K562 (cell line): ENCODE measurements at regions not wholly inside any gene's neighbourhood (a gene's known extent, or its start where the extent isn't known, plus 50 kb on each side); places are given as distances from the start of the nearest gene placed in this dataset.
"Not testable (repeated sequence)": the region's sequence is repeated elsewhere in the genome, so short reads cannot be mapped to it uniquely, and the experiment has no call there.

Experiments used
- ATAC-seq: fragments of 200-7000 bp; cut with Tn5 transposase; 3 replicates; pipeline ENCODE4 v1.9.1; 2020; ENCODE audit warnings: moderate library complexity
- BruUV-seq: library from RNA; stranded (reverse); fragments of 400-500 nt; replicated peaks from 2 replicates; lab custom pipeline; 2021; lab: Mats Ljungman, UMichigan
- CTCF ChIA-PET: fragments of 300-600 bp; formaldehyde crosslinking; extraction: SDS; loops from one replicate; lab custom pipeline; 2021; ENCODE audit warnings: low intra/inter-chr PET ratio; lab: Yijun Ruan, JAX
- POLR2A ChIA-PET: fragments of 300-600, 350-650 bp; sonication (Branson Sonifier 250); formaldehyde crosslinking; extraction: SDS; loops from one replicate; lab custom pipeline; 2021; ENCODE audit warnings: antibody characterized with exemption, inconsistent platforms; lab: Yijun Ruan, JAX
- DNase-seq, 4 experiments: peaks; one replicate each; pipeline versions ENCODE4 v3.0.0 to v3.0.0-alpha.2; 2011 to 2018; ENCODE audit warnings: low spot score in 3 of 4, mixed read lengths in 3 of 4; ENCODE audit errors: extremely low read depth in 1 of 4
- FAIRE-seq: peaks from 2 replicates; lab custom pipeline; 2011; peaks lifted over from hg19 to GRCh38; lab: Jason Lieb, UNC
- H2AFZ ChIP-seq: 2 replicates; pipeline ENCODE4 v1.6.0; 2011; ENCODE audit warnings: low read depth, low read length, control low read depth, inconsistent platforms
- H3K27ac ChIP-seq: fragments of 200-600 bp; 3 replicates; pipeline ENCODE4 v1.8.0; 2011; ENCODE audit warnings: low read depth, mild to moderate bottlenecking, control low read depth, inconsistent platforms, low read length, moderate library complexity, mixed read lengths; ENCODE audit errors: extremely low read depth
- H3K27me3 ChIP-seq, 2 experiments: fragments of 300-600 bp in 1 of 2; 2 replicates in 1 of 2; 3 replicates in 1 of 2; pipeline versions ENCODE4 v1.6.0 to v1.8.0; 2011; ENCODE audit warnings: inconsistent platforms in 2 of 2, low read length in 2 of 2, mild to moderate bottlenecking in 1 of 2, mixed read lengths in 1 of 2, moderate library complexity in 1 of 2; ENCODE audit not compliant: control insufficient read depth in 2 of 2, insufficient read depth in 2 of 2
- H3K36me3 ChIP-seq: fragments of 300-600 bp; 3 replicates; pipeline ENCODE4 v1.8.0; 2011; ENCODE audit warnings: mild to moderate bottlenecking, low read length, inconsistent platforms; ENCODE audit not compliant: control insufficient read depth, insufficient read depth
- H3K4me1 ChIP-seq, 2 experiments: fragments of 200-600 bp in 1 of 2; replicated peaks in 1 of 2; 2 replicates in 1 of 2; 3 replicates in 1 of 2; pipeline versions ENCODE4 v1.5.1 to v1.8.0; 2011; ENCODE audit warnings: inconsistent platforms in 2 of 2, low read length in 2 of 2, mild to moderate bottlenecking in 1 of 2, mixed read lengths in 1 of 2, moderate library complexity in 1 of 2; ENCODE audit not compliant: control insufficient read depth in 2 of 2, insufficient read depth in 2 of 2
- H3K4me2 ChIP-seq: 2 replicates; pipeline ENCODE4 v1.6.1; 2011; ENCODE audit warnings: low read length, control low read depth, inconsistent platforms, mixed read lengths; ENCODE audit not compliant: insufficient read depth
- H3K4me3 ChIP-seq: fragments of 200-600 bp; sonication (generic), shearing (Covaris generic); 2 replicates; pipeline ENCODE4 v1.5.1; 2016; ENCODE audit warnings: control low read depth, inconsistent platforms
- H3K79me2 ChIP-seq: fragments of 200-600 bp; 3 replicates; pipeline ENCODE4 v1.8.0; 2011; ENCODE audit warnings: low read length, inconsistent platforms; ENCODE audit not compliant: control insufficient read depth, insufficient read depth
- H3K9ac ChIP-seq, 2 experiments: 2 replicates each; pipeline versions ENCODE4 v1.6.0 to v1.6.1; 2011; ENCODE audit warnings: low read depth in 2 of 2, low read length in 2 of 2, control low read depth in 1 of 2, inconsistent platforms in 1 of 2, mild to moderate bottlenecking in 1 of 2, mixed read lengths in 1 of 2; ENCODE audit not compliant: insufficient read depth in 1 of 2
- H3K9me1 ChIP-seq: one replicate; pipeline ENCODE4 v1.6.0; 2011; ENCODE audit warnings: inconsistent platforms, mild to moderate bottlenecking, low read length, moderate library complexity; ENCODE audit not compliant: control insufficient read depth, insufficient read depth
- H3K9me3 ChIP-seq: replicated peaks from 2 replicates; pipeline ENCODE4 v1.5.1; 2011; ENCODE audit warnings: low read depth, low read length, inconsistent platforms; ENCODE audit not compliant: control insufficient read depth, insufficient read depth
- H4K20me1 ChIP-seq: replicated peaks from 2 replicates; pipeline ENCODE4 v1.6.1; 2011; ENCODE audit warnings: low read length, inconsistent platforms, mixed read lengths; ENCODE audit not compliant: control insufficient read depth, insufficient read depth
- PRDM10 ChIP-seq: fragments of 450-650 bp; IDR thresholded peaks from 2 replicates; pipeline ENCODE4 v1.6.1; 2018; ENCODE audit not compliant: partially characterized antibody
- PYGO2 ChIP-seq: fragments of 450-650 bp; IDR thresholded peaks from 2 replicates; pipeline ENCODE4 v1.6.1; 2016; ENCODE audit warnings: mild to moderate bottlenecking, missing genetic modification characterization, moderate library complexity, missing compliant biosample characterization
- ZNF76 ChIP-seq: fragments of 250-450 bp; sonication (Bioruptor Pico); IDR thresholded peaks from 2 replicates; pipeline ENCODE4 v1.4.0; 2020; ENCODE audit warnings: mild to moderate bottlenecking, moderate library complexity, borderline replicate concordance
- whole genome bisulfite sequencing: fragments of 100-300 bp; shearing (Covaris generic); methylation state at CpG from one replicate; pipeline ENCODE4 v1.1.6; 2016; ENCODE audit warnings: low coverage, mixed read lengths; ENCODE audit not compliant: insufficient coverage; ENCODE audit errors: missing lambda C conversion rate; 5-methylcytosine and 5-hydroxymethylcytosine counted together
- in situ Hi-C: fragments of 300-500 bp; cut with MboI; formaldehyde crosslinking; loops from 4 replicates; pipeline ENCODE4 v1.15.0; 2018; ENCODE audit warnings: inconsistent platforms, mixed read lengths
- intact Hi-C: fragments of 100-400 bp; cut with micrococcal nuclease; formaldehyde crosslinking; loops from 2 replicates; pipeline ENCODE4 v1.14.2; 2022

GRCh38 chr13:93039131-93039530 is 187.5 kb upstream of the GPC6 start (continued):
- no peak for TF ChIP-seq ZNF76 (CRISPR knock-in tag)
- TF ChIP-seq PRDM10, result no peak
- TF ChIP-seq PYGO2, result no peak

- WGBS, result 8% methylated on average over 2 of the region's 4 CpGs
- not testable (repeated sequence) for FAIRE-seq
Observed at GRCh38 chr13:93041566-93041965, 185.0 kb upstream of the GPC6 start.

More at GRCh38 chr13:93041566-93041965, 185.0 kb upstream of the GPC6 start:
- ATAC-seq, H3K27me3 ChIP-seq, in situ Hi-C loops, H3K4me3 ChIP-seq, H3K9me1 ChIP-seq, H3K4me2 ChIP-seq, H4K20me1 ChIP-seq, intact Hi-C loops, H3K4me1 ChIP-seq, H3K36me3 ChIP-seq, H3K9ac ChIP-seq, H3K27ac ChIP-seq, POLR2A ChIA-PET, H3K9me3 ChIP-seq, CTCF ChIA-PET, H2AFZ ChIP-seq, BruUV-seq, DNase-seq, H3K79me2 ChIP-seq: not testable (repeated sequence)
